ENCODE measurements at regions not wholly inside any gene's neighbourhood (a gene's known extent, or its start where the extent isn't known, plus 50 kb on each side); places are given as distances from the start of the nearest gene placed in this dataset.

GRCh38 chr2:67039058-67039457 is 358.1 kb upstream of the ETAA1 start:
- TF ChIP-seq GATA2 (IDR thresholded peaks at IDR 0.05; ENCODE audit: low read depth, low read length) (no peak), GATA3 (IDR thresholded peaks at IDR 0.05; ENCODE audit: low read depth, low read length) (no peak)

Data from SH-SY5Y (cell line).